ENCODE measurements at regions not wholly inside any gene's neighbourhood (a gene's known extent, or its start where the extent isn't known, plus 50 kb on each side); places are given as distances from the start of the nearest gene placed in this dataset.

DNA sequence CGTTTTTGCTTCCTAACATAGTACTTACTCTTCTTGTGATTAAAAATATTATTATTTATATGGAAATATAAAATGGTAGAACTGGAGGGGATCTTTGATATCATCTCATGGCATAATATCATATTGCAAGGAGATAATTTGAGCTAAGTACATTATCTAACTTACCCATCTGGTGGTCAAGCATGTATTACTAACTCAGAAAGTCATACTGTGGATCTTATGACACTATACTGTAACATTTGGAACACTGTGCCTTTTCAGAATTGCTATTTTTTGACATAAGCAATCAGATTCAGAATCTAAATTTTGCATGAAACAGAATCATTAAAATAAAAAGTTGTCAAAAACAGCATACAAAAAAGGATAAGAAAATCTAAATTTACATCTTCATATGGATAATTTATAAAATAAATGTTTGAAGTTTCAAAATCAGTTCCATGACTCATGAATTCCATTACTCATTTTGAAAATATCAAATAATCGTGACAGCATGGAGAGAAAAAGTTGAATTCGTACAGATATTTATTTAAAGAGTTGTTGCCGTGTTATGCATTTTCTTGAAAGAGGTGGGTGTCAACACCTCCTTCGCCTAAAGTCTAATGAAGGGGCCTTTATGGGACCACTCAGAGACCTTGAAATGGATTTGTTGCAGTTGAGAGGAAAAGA lies 928.1 kb downstream of the PDHA2 start:
- DNase-seq (ENCODE audit: low spot score in 2 of 2), result no peak
- intact Hi-C loops (cut with DNase I; ENCODE audit: low total_unique reads), result no loop called here
- H3K4me3 ChIP-seq (ENCODE audit: low read depth, poor library complexity, severe bottlenecking), result no peak overlapping the region
- TF ChIP-seq, protein P1, sequence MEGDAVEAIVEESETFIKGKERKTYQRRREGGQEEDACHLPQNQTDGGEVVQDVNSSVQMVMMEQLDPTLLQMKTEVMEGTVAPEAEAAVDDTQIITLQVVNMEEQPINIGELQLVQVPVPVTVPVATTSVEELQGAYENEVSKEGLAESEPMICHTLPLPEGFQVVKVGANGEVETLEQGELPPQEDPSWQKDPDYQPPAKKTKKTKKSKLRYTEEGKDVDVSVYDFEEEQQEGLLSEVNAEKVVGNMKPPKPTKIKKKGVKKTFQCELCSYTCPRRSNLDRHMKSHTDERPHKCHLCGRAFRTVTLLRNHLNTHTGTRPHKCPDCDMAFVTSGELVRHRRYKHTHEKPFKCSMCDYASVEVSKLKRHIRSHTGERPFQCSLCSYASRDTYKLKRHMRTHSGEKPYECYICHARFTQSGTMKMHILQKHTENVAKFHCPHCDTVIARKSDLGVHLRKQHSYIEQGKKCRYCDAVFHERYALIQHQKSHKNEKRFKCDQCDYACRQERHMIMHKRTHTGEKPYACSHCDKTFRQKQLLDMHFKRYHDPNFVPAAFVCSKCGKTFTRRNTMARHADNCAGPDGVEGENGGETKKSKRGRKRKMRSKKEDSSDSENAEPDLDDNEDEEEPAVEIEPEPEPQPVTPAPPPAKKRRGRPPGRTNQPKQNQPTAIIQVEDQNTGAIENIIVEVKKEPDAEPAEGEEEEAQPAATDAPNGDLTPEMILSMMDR (IDR thresholded peaks at IDR 0.05), result no peak
- TF ChIP-seq POLR2A (IDR thresholded peaks at IDR 0.05), result no peak
- WGBS, 2 donors, result 75 to 78% methylated on average over 5 of the region's 5 CpGs

GRCh38 chr4:96775501-96775900 lies 935.6 kb downstream of the PDHA2 start:
- no peak for DNase-seq (ENCODE audit: low spot score in 2 of 2)

GRCh38 chr4:96776920-96777527 lies 937.1 kb downstream of the PDHA2 start:
- intact Hi-C loops (cut with DNase I; ENCODE audit: low total_unique reads), result no loop called here
- no peak for DNase-seq (ENCODE audit: low spot score in 2 of 2)

More at GRCh38 chr4:96775501-96775900, 935.6 kb downstream of the PDHA2 start:
- 85% methylated on average over 2 of the region's 2 CpGs for WGBS, 2 donors
- no peak overlapping the region for H3K4me3 ChIP-seq (ENCODE audit: low read depth, poor library complexity, severe bottlenecking)
- intact Hi-C loops (cut with DNase I; ENCODE audit: low total_unique reads), result no loop called here
- no peak for TF ChIP-seq POLR2A (IDR thresholded peaks at IDR 0.05)
- TF ChIP-seq, protein P1 (IDR thresholded peaks at IDR 0.05), result no peak

DNA sequence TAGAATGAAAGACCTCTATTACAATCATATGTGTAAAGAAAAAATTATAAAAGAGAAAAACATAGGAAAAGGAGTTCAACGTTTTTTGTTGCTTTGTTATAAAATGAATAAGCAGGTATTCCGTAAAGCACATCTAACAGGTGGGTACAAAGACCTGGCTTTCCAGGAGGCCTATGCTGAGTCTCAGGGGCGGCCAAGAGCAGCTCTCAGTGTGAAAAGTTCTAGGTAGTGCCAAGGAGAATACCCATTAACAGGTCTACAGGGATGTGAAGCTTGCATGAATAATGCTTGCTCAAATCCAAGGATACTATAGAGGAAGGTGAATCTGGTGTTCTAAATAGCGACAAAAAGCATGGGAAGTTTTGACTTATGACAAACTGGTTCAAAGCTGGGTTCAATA lies 944.4 kb downstream of the PDHA2 start:
- WGBS, 2 donors, result 80 to 87% methylated on average over 4 of the region's 4 CpGs
- no peak for TF ChIP-seq POLR2A (IDR thresholded peaks at IDR 0.05)
- TF ChIP-seq, protein P1 (IDR thresholded peaks at IDR 0.05), result no peak
- H3K4me3 ChIP-seq (ENCODE audit: low read depth, poor library complexity, severe bottlenecking), result no peak overlapping the region
- intact Hi-C loops (cut with DNase I; ENCODE audit: low total_unique reads), result no loop called here
- DNase-seq (ENCODE audit: low spot score in 2 of 2), result no peak

More at GRCh38 chr4:96776920-96777527, 937.1 kb downstream of the PDHA2 start:
- 51 to 70% methylated on average over 2 of the region's 2 CpGs for WGBS, 2 donors
- H3K4me3 ChIP-seq (ENCODE audit: low read depth, poor library complexity, severe bottlenecking), result no peak overlapping the region
- no peak for TF ChIP-seq POLR2A (IDR thresholded peaks at IDR 0.05)
- TF ChIP-seq, protein P1 (IDR thresholded peaks at IDR 0.05), result no peak

- TF ChIP-seq, protein P1 (IDR thresholded peaks at IDR 0.05), result no peak
- TF ChIP-seq POLR2A (IDR thresholded peaks at IDR 0.05), result no peak
- 75 to 80% methylated on average over 3 of the region's 3 CpGs for WGBS, 2 donors
- no peak overlapping the region for H3K4me3 ChIP-seq (ENCODE audit: low read depth, poor library complexity, severe bottlenecking)
- no peak for DNase-seq (ENCODE audit: low spot score in 2 of 2)
- intact Hi-C loops (cut with DNase I; ENCODE audit: low total_unique reads), result no loop called here
These were observed 946.4 kb downstream of the PDHA2 start for GRCh38 chr4:96786306-96786705.
